ENCODE measurements at regions not wholly inside any gene's neighbourhood (a gene's known extent, or its start where the extent isn't known, plus 50 kb on each side); places are given as distances from the start of the nearest gene placed in this dataset.
A peak's percentile ranks its signal among the peaks of the same experiment; 100 is the strongest.

DNA sequence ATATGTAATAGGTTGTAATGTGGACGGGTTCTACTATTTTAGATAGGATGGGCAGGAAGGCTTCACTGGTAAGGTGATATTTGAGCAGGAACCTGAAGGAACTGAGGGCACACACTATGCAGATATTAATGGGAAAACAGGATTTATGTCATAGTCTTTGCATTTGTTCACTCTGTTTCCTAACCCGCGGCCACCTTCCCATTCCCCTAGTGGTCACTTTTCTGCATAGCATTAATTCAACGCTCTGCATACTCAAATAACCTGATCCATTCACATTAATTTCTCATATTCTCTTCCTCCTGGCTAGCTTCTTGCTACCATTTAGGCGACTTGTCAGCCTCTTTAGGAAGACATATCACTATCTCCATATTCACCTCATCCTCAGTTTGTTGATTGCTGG is 61.5 kb downstream of the GSPT2 start:
- TF ChIP-seq EZH2 (IDR thresholded peaks at IDR 0.05; ENCODE audit: borderline replicate concordance, low read depth, low read length, poor library complexity, severe bottlenecking) (no peak), CTCF (conservative IDR thresholded peaks at IDR 0.05; ENCODE audit: low read depth, low read length) (peak; percentile 29; the same call in 1 of the 2 replicates)
- no peaks in the 10 kb centered on the region for H3K9me3 ChIP-seq (ENCODE audit: low read depth, low read length, poor library complexity, severe bottlenecking)
- intact Hi-C loops (cut with micrococcal nuclease; ENCODE audit: unreplicated experiment), result no loop called here
- no peaks in the 10 kb centered on the region for H3K36me3 ChIP-seq (ENCODE audit: insufficient read depth, low read length, poor library complexity, severe bottlenecking)
- BruUV-seq (replicated peaks), result no TSS peak
- no peaks in the 10 kb centered on the region for H3K27me3 ChIP-seq (replicated peaks; ENCODE audit: insufficient read depth, low read depth, low read length, poor library complexity)
- CTCF ChIA-PET, result no interaction called here
- H3K4me3 ChIP-seq (ENCODE audit: low read depth, low read length, poor library complexity, severe bottlenecking), result no peak overlapping the region
- no peaks in the 10 kb centered on the region for H3K4me1 ChIP-seq (ENCODE audit: insufficient read depth, low read length, poor library complexity, severe bottlenecking)
- no peak for DNase-seq (ENCODE audit: low spot score)
- POLR2A ChIA-PET (ENCODE audit: low non-redundant PET), result no interaction called here
- H3K27ac ChIP-seq (ENCODE audit: low read depth, low read length, poor library complexity, severe bottlenecking), result no peak overlapping the region

- Histone ChIP-seq H3K9me3 (ENCODE audit: low read depth, low read length, poor library complexity, severe bottlenecking) (no peaks in the 10 kb centered on the region), H3K27ac (ENCODE audit: low read depth, low read length, poor library complexity, severe bottlenecking) (no peak overlapping the region), H3K4me1 (ENCODE audit: insufficient read depth, low read length, poor library complexity, severe bottlenecking) (no peaks in the 10 kb centered on the region), H3K4me3 (ENCODE audit: low read depth, low read length, poor library complexity, severe bottlenecking) (no peak overlapping the region), H3K27me3 (replicated peaks; ENCODE audit: insufficient read depth, low read depth, low read length, poor library complexity) (no peaks in the 10 kb centered on the region), H3K36me3 (ENCODE audit: insufficient read depth, low read length, poor library complexity, severe bottlenecking) (no peaks in the 10 kb centered on the region)
- intact Hi-C loops (cut with micrococcal nuclease; ENCODE audit: unreplicated experiment), result no loop called here
- no peak for TF ChIP-seq CTCF (conservative IDR thresholded peaks at IDR 0.05; ENCODE audit: low read depth, low read length)
- TF ChIP-seq EZH2 (IDR thresholded peaks at IDR 0.05; ENCODE audit: borderline replicate concordance, low read depth, low read length, poor library complexity, severe bottlenecking), result no peak
- BruUV-seq (replicated peaks), result no TSS peak
- ChIA-PET CTCF (interaction anchor here (0.5 kb wide), 1 partner anchor 1932 kb away, joined by 3 read pairs; no protein-coding TSS in a partner anchor), POLR2A (ENCODE audit: low non-redundant PET) (no interaction called here)
- no peak for DNase-seq (ENCODE audit: low spot score)
Observed at GRCh38 chrX:51813886-51814460, 70.7 kb downstream of the GSPT2 start.

GRCh38 chrX:51824061-51824460 is 69.4 kb upstream of the MAGED1 start:
- Histone ChIP-seq H3K36me3 (ENCODE audit: insufficient read depth, low read length, poor library complexity, severe bottlenecking) (no peaks in the 10 kb centered on the region), H3K9me3 (ENCODE audit: low read depth, low read length, poor library complexity, severe bottlenecking) (no peaks in the 10 kb centered on the region), H3K4me3 (ENCODE audit: low read depth, low read length, poor library complexity, severe bottlenecking) (no peak overlapping the region), H3K27me3 (replicated peaks; ENCODE audit: insufficient read depth, low read depth, low read length, poor library complexity) (peaks cover 3% of the 10 kb centered on the region), H3K27ac (ENCODE audit: low read depth, low read length, poor library complexity, severe bottlenecking) (no peak overlapping the region), H3K4me1 (ENCODE audit: insufficient read depth, low read length, poor library complexity, severe bottlenecking) (no peaks in the 10 kb centered on the region)
- intact Hi-C loops (cut with micrococcal nuclease; ENCODE audit: unreplicated experiment), result no loop called here
- no TSS peak for BruUV-seq (replicated peaks)
- ChIA-PET CTCF (no interaction called here), POLR2A (ENCODE audit: low non-redundant PET) (interaction anchor here (0.7 kb wide), 1 partner anchor 852 kb away, joined by 5 read pairs; no protein-coding TSS in a partner anchor)
- no peak for DNase-seq (ENCODE audit: low spot score)
- TF ChIP-seq CTCF (conservative IDR thresholded peaks at IDR 0.05; ENCODE audit: low read depth, low read length), result no peak

Data from A673 (cell line).